ENCODE measurements at regions not wholly inside any gene's neighbourhood (a gene's known extent, or its start where the extent isn't known, plus 50 kb on each side); places are given as distances from the start of the nearest gene placed in this dataset.

DNA sequence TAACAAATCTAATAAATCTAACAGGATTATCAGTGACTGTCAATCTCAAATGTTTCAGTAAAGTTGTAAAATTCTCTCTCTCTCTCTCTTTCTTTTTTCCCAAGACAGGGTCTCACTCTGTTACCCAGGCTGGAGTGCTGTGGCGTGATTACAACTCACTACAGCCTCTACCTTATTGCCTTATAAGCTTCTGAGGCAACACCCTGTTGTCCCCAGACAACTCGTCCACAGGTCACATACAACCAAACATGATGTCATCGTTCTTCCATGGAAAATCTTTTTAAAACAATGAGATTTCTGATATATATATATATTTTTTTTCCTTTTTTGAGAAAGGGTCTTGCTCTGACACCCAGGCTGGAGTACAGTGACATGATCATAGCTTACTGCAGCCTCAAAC, 151.4 kb upstream of the RGS6 start:
- TF ChIP-seq REST (IDR thresholded peaks at IDR 0.05; ENCODE audit: insufficient replicate concordance, low read depth) (no peak), GABPA (IDR thresholded peaks at IDR 0.05; ENCODE audit: low read depth) (no peak), POLR2AphosphoS5 (IDR thresholded peaks at IDR 0.05; ENCODE audit: low read depth) (no peak), SPI1 (IDR thresholded peaks at IDR 0.05; ENCODE audit: borderline replicate concordance, low read depth) (no peak), CTCF (IDR thresholded peaks at IDR 0.05; ENCODE audit: insufficient read depth, low read length) (no peak)
- no peak for DNase-seq (ENCODE audit: low read depth in 1 of 2, low spot score in 1 of 2)

DNA sequence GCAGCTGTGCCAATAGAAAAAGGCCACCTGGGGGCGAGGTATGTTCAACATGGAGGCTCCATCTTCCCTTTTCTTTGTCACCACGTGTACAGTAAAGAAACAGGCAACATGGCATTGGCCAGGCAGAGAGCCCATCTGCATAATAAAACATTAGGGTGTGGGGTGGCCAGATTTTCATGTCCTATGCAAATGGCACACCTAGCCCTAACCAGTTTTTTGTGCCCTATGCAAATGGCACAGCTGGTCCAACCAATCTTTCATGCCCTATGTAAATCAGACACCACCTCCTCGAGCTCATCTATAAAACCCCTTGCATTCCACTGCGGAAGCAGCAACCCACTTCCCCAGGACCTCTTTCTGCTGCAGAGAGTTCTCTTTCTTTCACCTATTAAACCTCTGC, 149.1 kb upstream of the RGS6 start:
- TF ChIP-seq POLR2AphosphoS5 (IDR thresholded peaks at IDR 0.05; ENCODE audit: low read depth) (no peak), GABPA (IDR thresholded peaks at IDR 0.05; ENCODE audit: low read depth) (no peak), REST (IDR thresholded peaks at IDR 0.05; ENCODE audit: insufficient replicate concordance, low read depth) (no peak), CTCF (IDR thresholded peaks at IDR 0.05; ENCODE audit: insufficient read depth, low read length) (no peak), SPI1 (IDR thresholded peaks at IDR 0.05; ENCODE audit: borderline replicate concordance, low read depth) (no peak)
- H3K27ac ChIP-seq (replicated peaks), result no peak overlapping the region
- DNase-seq (ENCODE audit: low read depth in 1 of 2, low spot score in 1 of 2), result no peak
- H3K4me3 ChIP-seq (replicated peaks; ENCODE audit: insufficient read depth, low read length), result no peak overlapping the region
- no peaks in the 10 kb centered on the region for H3K27me3 ChIP-seq (ENCODE audit: insufficient read depth, poor library complexity, severe bottlenecking)

More for the DNA sequence above, 151.4 kb upstream of the RGS6 start:
- H3K27ac ChIP-seq (replicated peaks), result no peak overlapping the region
- no peaks in the 10 kb centered on the region for H3K27me3 ChIP-seq (ENCODE audit: insufficient read depth, poor library complexity, severe bottlenecking)
- H3K4me3 ChIP-seq (replicated peaks; ENCODE audit: insufficient read depth, low read length), result no peak overlapping the region

DNA sequence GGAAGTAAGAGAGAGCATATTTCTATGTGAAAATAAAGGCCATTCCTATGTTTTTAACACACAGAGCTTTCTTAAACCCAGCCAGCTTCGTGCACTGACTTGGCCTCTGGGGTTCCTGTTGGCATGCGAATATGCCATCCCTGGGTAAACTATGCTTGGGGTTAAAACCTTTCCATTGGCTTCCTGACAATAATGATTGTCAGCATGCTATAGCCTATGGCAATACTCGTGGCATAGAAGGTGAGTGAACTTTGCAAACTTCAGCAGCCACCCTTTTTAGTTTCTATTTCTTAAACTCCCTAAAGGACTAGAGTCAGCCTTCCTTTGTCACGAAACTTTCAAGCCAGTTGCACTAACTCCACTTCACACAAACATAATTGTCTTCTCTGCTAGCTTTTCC, 148.4 kb upstream of the RGS6 start:
- Histone ChIP-seq H3K27me3 (ENCODE audit: insufficient read depth, poor library complexity, severe bottlenecking) (no peaks in the 10 kb centered on the region), H3K4me3 (replicated peaks; ENCODE audit: insufficient read depth, low read length) (no peak overlapping the region), H3K27ac (replicated peaks) (no peak overlapping the region)
- no peak for DNase-seq (ENCODE audit: low read depth in 1 of 2, low spot score in 1 of 2)
- TF ChIP-seq CTCF (IDR thresholded peaks at IDR 0.05; ENCODE audit: insufficient read depth, low read length) (no peak), REST (IDR thresholded peaks at IDR 0.05; ENCODE audit: insufficient replicate concordance, low read depth) (no peak), POLR2AphosphoS5 (IDR thresholded peaks at IDR 0.05; ENCODE audit: low read depth) (no peak)
